Activated T-helper 1 cell treated with anti-CD3 and anti-CD28 coated beads, Interleukin-12 subunit alpha, Interleukin-12 subunit beta, Interleukin-2, Interleukin-4 antibody, amounts not matched to agents 30 ng/mL and 10 ng/mL and 1 ng/mL, durations not matched to agents 14 hours and 24 hours and 36 hours (primary cell): ENCODE measurements at regions not wholly inside any gene's neighbourhood (a gene's known extent, or its start where the extent isn't known, plus 50 kb on each side); places are given as distances from the start of the nearest gene placed in this dataset.
"Not testable (repeated sequence)": the region's sequence is repeated elsewhere in the genome, so short reads cannot be mapped to it uniquely, and the experiment has no call there.

Experiments
- DNase-seq: peaks from one replicate; pipeline ENCODE4 v3.0.0; 2021; ENCODE audit warnings: low spot score
- H3K27ac Mint-ChIP-seq: one replicate; pipeline ENCODE4 v1.8.0; 2021; ENCODE audit warnings: mild to moderate bottlenecking, mixed read lengths
- H3K27me3 Mint-ChIP-seq: one replicate; pipeline ENCODE4 v1.8.0; 2022; ENCODE audit warnings: mild to moderate bottlenecking, moderate library complexity, mixed read lengths; ENCODE audit not compliant: insufficient read depth
- H3K36me3 Mint-ChIP-seq: one replicate; pipeline ENCODE4 v1.8.0; 2021; ENCODE audit warnings: low read depth, mixed read lengths
- H3K4me1 Mint-ChIP-seq: one replicate; pipeline ENCODE4 v1.8.0; 2021; ENCODE audit warnings: low read depth, mixed read lengths
- H3K4me3 Mint-ChIP-seq: one replicate; pipeline ENCODE4 v1.8.0; 2021; ENCODE audit warnings: mild to moderate bottlenecking, moderate library complexity, mixed read lengths
- H3K9me3 Mint-ChIP-seq: one replicate; pipeline ENCODE4 v1.8.0; 2021; ENCODE audit warnings: mixed read lengths
- intact Hi-C: fragments of 100-400 bp; cut with micrococcal nuclease; formaldehyde crosslinking; loops from one replicate; pipeline ENCODE4 v1.15.1; 2024

DNA sequence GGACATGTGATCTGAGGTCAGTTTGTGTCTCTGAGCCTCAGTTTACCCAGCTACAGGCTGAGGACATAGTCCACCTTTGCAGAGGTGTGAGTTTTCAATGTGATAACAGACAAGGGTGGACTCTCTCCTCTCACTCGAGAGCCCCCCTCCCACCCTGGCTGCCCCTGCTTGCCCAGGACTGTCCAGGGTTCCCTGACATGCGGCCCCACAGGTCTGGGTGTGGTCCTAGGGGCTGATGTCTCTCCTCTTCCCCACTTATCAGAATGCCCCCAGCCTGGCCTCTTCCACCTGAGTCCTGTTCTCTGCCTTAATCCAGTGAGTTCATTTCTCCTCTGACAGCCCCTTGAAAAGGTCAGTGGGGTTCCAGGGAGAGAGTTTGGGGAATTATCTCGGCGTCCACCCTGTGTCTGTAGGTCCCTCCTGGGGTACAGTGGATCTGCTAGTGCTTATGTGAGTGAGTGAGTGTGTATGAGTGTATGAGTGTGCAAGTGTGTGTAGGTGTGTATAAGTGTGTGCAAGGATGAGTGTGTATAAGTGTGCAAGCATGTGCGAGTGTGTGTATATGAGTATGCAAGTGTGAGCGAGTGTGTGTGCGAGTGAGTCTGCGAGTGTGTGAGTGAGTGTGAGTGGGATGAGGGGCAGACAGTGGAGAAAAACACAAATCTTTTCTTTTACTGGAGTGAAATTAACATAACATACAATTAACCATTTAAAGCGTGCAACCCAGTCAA lies 175.0 kb downstream of the IRF8 start:
- DNase-seq: no peak
- Mint-ChIP-seq H3K27ac (no peak overlapping the region), H3K36me3 (no peaks in the 10 kb centered on the region), H3K27me3 (peaks cover 8% of the 10 kb centered on the region), H3K4me3 (no peak overlapping the region), H3K9me3 (no peaks in the 10 kb centered on the region), H3K4me1 (no peaks in the 10 kb centered on the region)
- intact Hi-C loops: loop anchor here (1.0 kb wide), 1 partner anchor 446 kb away; no protein-coding TSS in a partner anchor

DNA sequence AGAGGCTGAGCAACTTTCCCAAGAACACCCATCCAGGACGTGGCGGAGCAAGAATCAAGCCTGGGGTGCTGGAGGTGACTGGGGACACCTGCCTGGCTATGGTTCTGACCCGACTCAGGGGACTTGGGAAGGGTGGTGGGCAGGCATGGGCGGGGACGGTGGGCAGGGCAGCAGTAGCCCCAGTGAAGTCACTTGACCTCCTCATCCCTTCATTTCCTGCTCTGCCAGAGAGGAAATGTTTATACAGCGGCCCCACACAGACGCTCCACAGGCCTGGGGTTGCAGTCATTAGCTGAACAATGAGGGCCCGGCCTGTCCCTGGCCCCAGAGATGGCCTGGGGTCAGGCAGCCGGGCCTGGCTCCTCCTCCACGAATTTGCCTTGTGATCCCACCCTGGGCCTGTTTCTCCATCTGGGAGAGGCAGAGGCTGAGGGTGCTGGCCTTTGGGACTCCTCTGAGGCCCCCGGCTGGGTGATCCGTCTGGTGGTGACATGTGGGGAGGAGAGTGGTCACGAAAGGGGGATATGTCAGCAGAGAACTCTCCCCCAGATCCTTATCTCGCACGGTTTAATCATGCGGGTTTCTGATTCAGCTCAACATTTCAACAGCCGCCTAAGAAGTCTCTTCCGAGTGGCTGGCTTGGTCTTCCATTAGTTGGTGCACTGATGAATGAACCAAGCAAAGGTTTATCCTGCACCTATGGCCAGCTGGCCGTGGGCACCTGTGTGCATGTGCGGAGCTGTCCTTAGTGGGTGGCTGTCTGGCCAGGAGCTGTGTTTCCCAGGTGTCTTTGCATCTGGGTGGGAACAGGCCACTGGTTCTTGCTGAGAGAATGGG lies 175.9 kb downstream of the IRF8 start:
- Mint-ChIP-seq H3K27me3 (peaks cover 5% of the 10 kb centered on the region), H3K4me1 (no peaks in the 10 kb centered on the region), H3K4me3 (no peak overlapping the region), H3K27ac (no peak overlapping the region), H3K9me3 (no peaks in the 10 kb centered on the region), H3K36me3 (no peaks in the 10 kb centered on the region)
- no peak for DNase-seq
- intact Hi-C loops: no loop called here

DNA sequence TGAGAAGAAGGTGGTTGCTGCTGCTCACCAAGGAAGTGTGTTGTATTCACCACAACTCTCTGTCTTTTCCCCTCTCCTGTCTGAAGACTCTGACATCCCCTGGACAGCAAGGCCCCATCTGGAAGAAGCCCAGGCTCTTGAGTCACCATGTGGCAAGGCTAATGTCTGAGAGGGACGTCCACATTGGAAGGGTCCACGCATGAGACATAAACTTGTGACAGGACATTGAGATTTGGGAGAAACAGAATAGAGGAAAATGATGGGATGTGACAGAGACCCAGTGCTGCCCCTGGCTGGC lies 176.5 kb downstream of the IRF8 start:
- DNase-seq: no peak
- H3K27ac Mint-ChIP-seq: no peak overlapping the region
- intact Hi-C loops: no loop called here

DNA sequence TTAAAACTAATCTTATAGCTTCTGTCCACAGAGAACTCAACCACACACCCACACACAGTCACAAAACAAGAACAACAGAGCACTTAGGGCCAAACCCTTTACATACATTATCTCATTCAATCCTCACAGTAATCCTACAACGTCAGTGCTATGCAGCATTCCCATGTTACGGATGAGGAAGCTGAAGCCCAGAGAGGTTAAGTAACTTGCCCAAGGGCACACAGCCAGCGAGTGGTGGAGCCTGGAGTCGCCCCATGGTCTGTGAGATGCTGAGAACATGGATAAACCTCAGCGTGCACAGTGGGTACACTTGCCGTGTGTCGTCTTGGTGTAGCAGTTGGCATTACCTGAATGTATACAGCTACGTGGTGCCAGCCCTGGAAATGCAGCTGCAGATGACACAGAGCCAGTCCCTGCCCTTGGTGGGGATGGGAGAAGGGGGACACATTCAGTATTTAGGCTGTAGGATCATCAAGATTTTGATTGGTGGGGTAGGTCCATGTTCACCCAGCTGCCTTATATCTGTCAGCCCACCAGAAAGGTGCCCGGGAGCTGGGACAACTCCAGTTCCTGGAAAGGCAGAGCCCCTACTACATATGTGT lies 177.0 kb downstream of the IRF8 start:
- H3K4me1 Mint-ChIP-seq: no peaks in the 10 kb centered on the region
- H3K27ac Mint-ChIP-seq: no peak overlapping the region
- H3K36me3 Mint-ChIP-seq: no peaks in the 10 kb centered on the region
- intact Hi-C loops: no loop called here
- no peak for DNase-seq
- H3K27me3 Mint-ChIP-seq: peaks cover 5% of the 10 kb centered on the region
- no peaks in the 10 kb centered on the region for H3K9me3 Mint-ChIP-seq
- H3K4me3 Mint-ChIP-seq: no peak overlapping the region

More for the DNA sequence above, 176.5 kb downstream of the IRF8 start:
- Mint-ChIP-seq H3K4me3 (no peak overlapping the region), H3K4me1 (no peaks in the 10 kb centered on the region), H3K9me3 (no peaks in the 10 kb centered on the region), H3K36me3 (no peaks in the 10 kb centered on the region), H3K27me3 (peaks cover 5% of the 10 kb centered on the region)

DNA sequence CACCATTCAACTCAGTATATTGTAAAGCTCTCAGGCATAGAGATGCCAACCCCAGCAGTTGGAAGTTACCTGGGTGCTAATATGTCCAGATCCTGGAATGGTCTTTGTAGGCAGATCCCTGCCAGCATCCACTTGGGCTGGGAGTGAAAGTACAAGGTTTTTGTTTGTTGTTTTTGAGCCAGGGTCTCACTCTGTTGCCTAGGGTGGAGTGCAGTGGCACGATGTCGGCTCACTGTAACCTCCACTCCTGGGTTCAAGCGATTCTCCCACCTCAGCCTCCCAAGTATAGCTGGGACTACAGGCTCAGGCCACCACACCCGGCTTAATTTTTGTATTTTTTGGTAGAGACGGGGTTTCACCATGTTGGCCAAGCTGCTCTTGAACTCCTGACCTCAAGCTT lies 177.6 kb downstream of the IRF8 start:
- intact Hi-C loops: no loop called here
- no peaks in the 10 kb centered on the region for H3K4me1 Mint-ChIP-seq
- no peaks in the 10 kb centered on the region for H3K36me3 Mint-ChIP-seq
- H3K9me3 Mint-ChIP-seq: no peaks in the 10 kb centered on the region
- peaks cover 5% of the 10 kb centered on the region for H3K27me3 Mint-ChIP-seq
- no peak overlapping the region for H3K4me3 Mint-ChIP-seq
- no peak for DNase-seq
- no peak overlapping the region for H3K27ac Mint-ChIP-seq

DNA sequence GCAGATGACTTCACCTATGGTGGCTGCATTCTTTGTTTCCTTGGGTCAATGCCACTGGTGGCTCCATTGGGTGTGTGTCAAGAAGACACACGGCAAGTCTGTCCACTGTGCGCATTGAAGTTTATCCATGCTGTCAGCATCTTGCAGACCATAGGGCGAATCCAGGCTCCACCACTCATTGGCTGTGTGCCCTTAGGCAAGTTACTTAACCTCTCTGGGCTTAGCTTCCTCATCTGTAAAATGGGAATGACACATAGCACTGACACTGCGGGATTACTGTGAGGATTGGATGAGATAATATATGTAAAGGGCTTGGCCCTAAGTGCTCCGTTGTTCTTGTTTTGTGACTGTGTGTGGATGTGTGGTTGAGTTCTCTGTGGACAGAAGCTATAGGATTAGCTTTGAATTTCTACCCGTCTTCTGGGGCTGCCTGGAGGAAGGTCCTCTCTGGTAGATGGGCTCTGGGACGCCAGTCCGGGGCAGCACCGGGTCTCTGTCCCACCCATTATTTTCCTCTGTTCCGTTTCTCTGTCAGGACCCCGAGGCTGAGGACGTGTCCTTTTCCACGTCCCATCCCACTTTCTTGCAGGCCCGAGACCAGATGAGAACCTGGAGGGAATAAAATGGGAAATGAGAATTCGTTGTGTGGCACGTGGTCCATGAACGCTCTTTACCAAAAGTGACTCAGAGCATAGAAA lies 178.4 kb downstream of the IRF8 start:
- no peaks in the 10 kb centered on the region for H3K9me3 Mint-ChIP-seq
- intact Hi-C loops: no loop called here
- H3K36me3 Mint-ChIP-seq: no peaks in the 10 kb centered on the region
- H3K27me3 Mint-ChIP-seq: peaks cover 8% of the 10 kb centered on the region
- no peak for DNase-seq
- H3K4me1 Mint-ChIP-seq: no peaks in the 10 kb centered on the region
- H3K27ac Mint-ChIP-seq: no peak overlapping the region
- H3K4me3 Mint-ChIP-seq: no peak overlapping the region

DNA sequence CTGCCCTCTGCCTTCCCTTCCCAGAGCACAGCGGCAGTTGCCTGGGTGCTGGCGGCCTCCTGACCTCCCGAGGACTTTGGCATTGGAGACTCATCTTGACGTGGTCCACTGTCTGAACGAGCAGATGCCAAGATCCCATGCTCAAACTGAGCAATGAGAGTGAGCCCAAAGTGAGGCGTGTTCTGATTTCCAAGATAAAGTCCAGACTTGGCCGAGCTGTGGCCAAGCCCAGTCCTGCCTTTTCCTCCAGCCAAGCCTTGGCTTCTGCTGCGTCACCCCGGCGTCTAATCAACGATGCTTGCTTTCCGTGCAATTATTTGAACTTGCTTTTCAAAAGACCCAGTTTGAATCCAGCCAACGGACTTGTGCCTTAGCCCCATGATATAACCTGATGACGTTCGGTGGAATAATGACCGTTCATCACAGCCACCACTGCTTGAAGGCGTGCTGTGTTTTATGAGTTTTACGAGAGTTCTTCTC lies 179.2 kb downstream of the IRF8 start:
- Mint-ChIP-seq H3K4me3 (no peak overlapping the region), H3K9me3 (no peaks in the 10 kb centered on the region), H3K27me3 (peaks cover 8% of the 10 kb centered on the region), H3K27ac (no peak overlapping the region), H3K4me1 (no peaks in the 10 kb centered on the region), H3K36me3 (no peaks in the 10 kb centered on the region)
- no peak for DNase-seq
- intact Hi-C loops: no loop called here

DNA sequence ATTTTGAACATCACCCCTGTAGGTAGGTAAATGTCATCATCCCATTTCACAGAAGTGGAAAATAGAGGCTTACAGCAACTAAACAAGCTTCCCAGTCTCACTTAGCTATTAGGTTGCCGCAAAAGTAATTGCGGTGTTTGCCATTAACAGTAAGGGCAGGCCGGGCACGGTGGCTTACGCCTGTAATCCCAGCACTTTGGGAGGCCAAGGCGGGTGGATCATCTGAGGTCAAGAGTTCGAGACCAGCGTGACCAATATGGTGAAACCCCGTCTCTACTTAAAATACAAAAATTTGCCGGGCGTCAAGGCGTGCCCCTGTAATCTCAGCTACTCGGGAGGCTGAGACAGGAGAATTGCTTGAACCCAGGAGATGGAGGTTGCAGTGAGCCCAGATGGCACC lies 179.7 kb downstream of the IRF8 start:
- H3K9me3 Mint-ChIP-seq, H3K27ac Mint-ChIP-seq, H3K4me3 Mint-ChIP-seq, H3K4me1 Mint-ChIP-seq, H3K36me3 Mint-ChIP-seq, DNase-seq, intact Hi-C loops, H3K27me3 Mint-ChIP-seq: not testable (repeated sequence)

DNA sequence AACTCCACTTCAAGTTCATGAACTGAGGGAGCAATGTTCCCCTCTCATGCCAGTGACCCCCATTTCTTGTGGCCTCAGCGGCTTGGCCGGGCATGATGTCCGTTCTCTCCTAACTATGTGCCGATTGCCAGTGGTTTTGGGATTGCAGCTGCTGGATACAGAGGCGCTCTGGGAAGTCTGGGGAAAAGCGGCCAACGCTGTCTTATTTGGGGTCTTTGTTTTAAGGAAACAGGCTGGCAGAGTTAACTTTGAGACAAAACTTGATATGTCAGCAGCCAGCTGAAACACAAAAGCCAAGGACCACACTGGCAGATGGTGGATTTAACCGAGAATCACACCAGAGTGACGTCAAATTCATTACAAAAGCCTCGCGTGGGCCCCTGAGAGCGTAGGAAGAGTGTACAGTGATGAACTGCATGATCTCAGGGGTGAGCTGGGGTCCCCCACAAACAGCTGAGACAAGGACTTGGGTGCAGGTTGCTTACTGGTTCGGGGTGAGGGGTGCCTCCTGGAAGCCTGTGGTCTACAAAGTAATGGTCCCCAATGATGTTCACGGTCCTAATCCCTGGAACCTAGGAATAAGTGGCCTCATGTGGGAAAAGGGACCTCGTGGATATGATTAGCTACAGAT lies 180.4 kb downstream of the IRF8 start:
- Mint-ChIP-seq H3K27ac (no peak overlapping the region), H3K27me3 (peaks cover 8% of the 10 kb centered on the region), H3K9me3 (no peaks in the 10 kb centered on the region), H3K4me1 (no peaks in the 10 kb centered on the region), H3K36me3 (no peaks in the 10 kb centered on the region), H3K4me3 (no peak overlapping the region)
- DNase-seq: no peak
- intact Hi-C loops: no loop called here

DNA sequence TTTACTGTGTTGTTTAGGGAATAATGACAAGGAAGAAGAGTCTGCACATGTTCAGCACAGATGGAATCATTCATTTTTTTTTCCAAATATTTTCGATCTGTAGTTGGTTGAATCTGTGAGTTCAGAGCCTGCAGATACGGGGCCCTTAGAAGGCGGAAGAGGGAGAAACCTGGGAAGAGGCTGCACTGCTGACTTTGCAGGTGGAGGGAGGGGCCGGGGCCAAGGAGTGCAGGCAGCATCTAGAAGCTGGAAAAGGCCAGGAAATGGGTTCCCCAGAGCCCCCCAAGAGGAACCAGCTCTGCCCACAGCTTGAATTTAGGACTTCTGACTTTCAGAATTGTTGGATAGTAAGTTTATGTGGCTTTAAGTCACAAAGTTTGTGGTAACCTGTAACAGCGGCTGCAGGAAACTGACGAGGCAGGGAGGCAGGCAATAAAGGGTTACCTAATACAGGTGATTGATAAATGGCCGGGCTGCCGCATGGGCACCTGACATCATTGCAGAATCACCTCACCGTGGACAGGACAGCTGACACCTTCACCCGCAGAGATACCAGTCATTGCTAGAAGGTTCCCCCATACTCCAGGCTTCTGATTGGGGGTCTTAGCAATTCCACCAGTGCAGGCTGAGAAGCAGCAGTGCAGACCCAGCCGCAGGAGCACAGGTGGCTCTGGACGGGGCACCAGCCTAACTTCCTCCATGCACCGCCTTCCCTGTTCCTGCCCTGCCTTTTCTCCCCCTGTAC lies 181.3 kb downstream of the IRF8 start:
- no peak overlapping the region for H3K27ac Mint-ChIP-seq
- H3K36me3 Mint-ChIP-seq: no peaks in the 10 kb centered on the region
- no peaks in the 10 kb centered on the region for H3K9me3 Mint-ChIP-seq
- H3K4me1 Mint-ChIP-seq: no peaks in the 10 kb centered on the region
- intact Hi-C loops: no loop called here
- H3K4me3 Mint-ChIP-seq: no peak overlapping the region
- DNase-seq: no peak
- peaks cover 8% of the 10 kb centered on the region for H3K27me3 Mint-ChIP-seq

DNA sequence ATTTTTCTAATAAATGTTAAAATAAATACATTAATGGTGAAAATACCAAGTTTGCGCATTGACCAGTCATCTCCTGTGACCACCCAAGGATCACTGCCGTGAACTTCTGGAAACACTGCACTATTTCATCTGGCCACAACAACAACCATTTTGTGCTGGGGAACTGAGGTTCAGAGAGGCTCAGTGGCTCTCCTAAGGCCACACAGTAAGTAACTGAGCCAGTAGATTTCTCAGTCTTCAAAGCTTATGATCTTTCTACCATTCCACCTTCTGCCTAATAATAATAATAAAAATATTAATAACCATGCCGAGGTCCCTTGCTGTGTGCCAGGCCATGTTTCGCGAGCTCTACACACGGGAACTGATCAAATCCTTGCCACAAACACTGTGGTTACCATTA lies 182.0 kb downstream of the IRF8 start:
- DNase-seq: no peak
- Mint-ChIP-seq H3K36me3 (no peaks in the 10 kb centered on the region), H3K9me3 (no peaks in the 10 kb centered on the region), H3K27me3 (peaks cover 8% of the 10 kb centered on the region), H3K27ac (no peak overlapping the region), H3K4me1 (no peaks in the 10 kb centered on the region), H3K4me3 (no peak overlapping the region)
- intact Hi-C loops: no loop called here

DNA sequence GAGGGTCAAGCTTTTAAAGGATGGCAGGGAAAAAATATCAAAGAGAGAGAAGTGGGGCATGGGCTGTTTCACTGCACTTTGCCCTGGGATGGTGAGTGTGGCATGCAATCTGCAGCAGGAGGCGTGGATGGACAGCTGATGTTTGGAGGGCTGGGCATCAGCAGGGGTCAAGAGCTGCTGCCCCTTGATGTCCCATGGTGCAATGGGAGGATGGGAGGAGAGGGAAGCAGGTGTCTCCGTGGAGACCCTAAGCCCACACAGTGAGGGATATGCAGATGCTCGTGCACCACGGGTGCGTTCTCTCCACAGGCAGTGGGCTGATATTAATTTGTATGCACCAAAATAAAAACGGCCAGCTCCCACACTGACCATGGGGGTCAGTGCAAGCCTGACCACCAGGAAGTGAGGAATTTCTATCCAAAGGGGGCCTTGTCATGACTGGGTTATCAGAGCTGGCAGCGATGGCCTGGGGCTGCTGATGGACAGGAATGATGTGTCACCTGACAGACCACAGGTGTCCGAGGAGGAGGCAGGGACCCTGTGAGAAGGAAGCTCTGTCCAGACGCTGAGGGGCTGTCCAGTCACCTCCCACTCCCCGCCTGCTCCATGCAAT lies 183.6 kb downstream of the IRF8 start:
- intact Hi-C loops: no loop called here
- Mint-ChIP-seq H3K27me3 (peaks cover 6% of the 10 kb centered on the region), H3K36me3 (no peaks in the 10 kb centered on the region), H3K4me3 (no peak overlapping the region), H3K27ac (no peak overlapping the region), H3K4me1 (no peaks in the 10 kb centered on the region), H3K9me3 (no peaks in the 10 kb centered on the region)
- DNase-seq: no peak
